ENCODE measurements at regions not wholly inside any gene's neighbourhood (a gene's known extent, or its start where the extent isn't known, plus 50 kb on each side); places are given as distances from the start of the nearest gene placed in this dataset.

- no peak for TF ChIP-seq ARNTL (CRISPR knock-in tag; IDR thresholded peaks at IDR 0.05; ENCODE audit: borderline replicate concordance, low read depth)
- TF ChIP-seq CSDC2 (CRISPR knock-in tag; IDR thresholded peaks at IDR 0.05), result no peak
- no peak for TF ChIP-seq ZFP3 (CRISPR knock-in tag; IDR thresholded peaks at IDR 0.05)
These were observed 953.4 kb upstream of the PRR20A start for GRCh38 chr13:56187331-56187730.
